SH-SY5Y (cell line): ENCODE measurements at regions not wholly inside any gene's neighbourhood (a gene's known extent, or its start where the extent isn't known, plus 50 kb on each side); places are given as distances from the start of the nearest gene placed in this dataset.

Experiments used
- GATA2 ChIP-seq: IDR thresholded peaks from 2 replicates; pipeline ENCODE4 v1.6.1; 2011; ENCODE audit warnings: mild to moderate bottlenecking, low read depth, low read length
- GATA3 ChIP-seq: IDR thresholded peaks from 2 replicates; pipeline ENCODE4 v1.6.1; 2011; ENCODE audit warnings: low read depth, mild to moderate bottlenecking, low read length, moderate library complexity

DNA sequence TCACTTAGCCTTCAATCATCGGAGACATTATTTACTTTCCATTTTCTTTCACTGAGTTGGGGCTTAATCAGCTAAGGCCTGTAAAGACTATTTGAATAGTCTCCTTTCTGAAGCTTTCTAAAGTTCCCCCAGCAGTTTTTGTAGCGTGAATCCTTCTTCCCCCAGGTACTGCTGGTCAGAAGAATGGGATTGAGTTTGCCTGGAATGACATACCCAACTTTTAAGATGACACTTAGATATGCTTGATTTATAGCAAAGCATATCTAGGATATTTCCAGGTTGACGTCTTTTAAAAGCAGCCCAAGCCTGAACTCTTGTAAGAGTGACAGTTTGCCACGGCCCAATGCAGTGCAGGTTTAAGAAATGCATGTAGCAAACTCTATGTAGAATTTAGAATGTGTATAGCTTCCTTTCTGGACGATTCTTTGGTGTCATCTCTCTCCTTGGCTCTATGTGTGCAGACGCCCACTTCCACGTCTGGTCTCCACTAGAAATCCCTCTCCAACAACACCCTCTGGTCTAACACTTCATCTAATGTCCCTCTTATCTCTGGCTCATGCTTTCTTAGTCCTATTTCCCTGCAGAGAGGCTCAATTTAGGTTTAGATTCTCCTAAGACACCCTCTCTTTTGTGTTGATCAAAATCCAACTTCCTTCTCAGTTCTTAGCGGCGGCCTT is 175.0 kb upstream of the CYRIA start:
- TF ChIP-seq GATA2 (no peak), GATA3 (no peak)
